Activated CD4-positive, alpha-beta T cell treated with anti-CD3 and anti-CD28 coated beads for 36 hours (primary cell): ENCODE measurements at regions not wholly inside any gene's neighbourhood (a gene's known extent, or its start where the extent isn't known, plus 50 kb on each side); places are given as distances from the start of the nearest gene placed in this dataset.
A peak's percentile ranks its signal among the peaks of the same experiment; 100 is the strongest.
"Not testable (repeated sequence)": the region's sequence is repeated elsewhere in the genome, so short reads cannot be mapped to it uniquely, and the experiment has no call there.

Source experiments
- ATAC-seq: fragments of 200-7000 bp; cut with Tn5 transposase; one replicate; pipeline ENCODE4 v1.10.0; 2021; ENCODE audit warnings: mild to moderate bottlenecking, moderate library complexity
- CTCF ChIA-PET: fragments of 350-600 bp; sonication (Branson Sonifier 250); formaldehyde crosslinking; loops from one replicate; lab custom pipeline; 2021; ENCODE audit warnings: antibody characterized with exemption; lab: Charles Lee
- POLR2A ChIA-PET: fragments of 350-600 bp; sonication (Branson Sonifier 250); formaldehyde crosslinking; loops from one replicate; lab custom pipeline; 2021; ENCODE audit warnings: antibody characterized with exemption, inconsistent platforms; lab: Charles Lee
- DNase-seq: peaks from one replicate; pipeline ENCODE4 v3.0.0-alpha.2; 2020
- H3K27ac Mint-ChIP-seq: one replicate; pipeline ENCODE4 v1.8.0; 2021; ENCODE audit warnings: mixed read lengths
- H3K27me3 Mint-ChIP-seq: one replicate; pipeline ENCODE4 v1.8.0; 2021; ENCODE audit warnings: mixed read lengths
- H3K36me3 Mint-ChIP-seq: one replicate; pipeline ENCODE4 v1.8.0; 2021; ENCODE audit warnings: low read depth, mixed read lengths
- H3K4me1 Mint-ChIP-seq: one replicate; pipeline ENCODE4 v1.8.0; 2021; ENCODE audit warnings: mixed read lengths
- H3K4me3 Mint-ChIP-seq: one replicate; pipeline ENCODE4 v1.8.0; 2021; ENCODE audit warnings: mild to moderate bottlenecking, moderate library complexity, mixed read lengths
- H3K9me3 Mint-ChIP-seq: one replicate; pipeline ENCODE4 v1.8.0; 2021; ENCODE audit warnings: low read depth, mixed read lengths
- intact Hi-C, 2 experiments: fragments of 100-400 bp; cut with DNase I in 1 of 2; cut with micrococcal nuclease in 1 of 2; formaldehyde crosslinking; loops; one replicate each; pipeline versions ENCODE4 v1.14.2 to v1.15.1; 2022 to 2024; cut with DNase I, micrococcal nuclease

GRCh38 chr14:53620890-53621289 is 335.7 kb downstream of the BMP4 start:
- Mint-ChIP-seq H3K27me3 (peaks cover 2% of the 10 kb centered on the region), H3K27ac (no peak overlapping the region), H3K4me3 (no peak overlapping the region), H3K36me3 (no peaks in the 10 kb centered on the region), H3K9me3 (no peaks in the 10 kb centered on the region), H3K4me1 (no peaks in the 10 kb centered on the region)
- POLR2A ChIA-PET: no interaction called here
- CTCF ChIA-PET: no interaction called here
- ATAC-seq (no peak), DNase-seq (no peak)
- intact Hi-C loops: no loop called here

- no peaks in the 10 kb centered on the region for H3K36me3 Mint-ChIP-seq
- no peaks in the 10 kb centered on the region for H3K4me1 Mint-ChIP-seq
- ChIA-PET CTCF (no interaction called here), POLR2A (no interaction called here)
- H3K9me3 Mint-ChIP-seq: no peaks in the 10 kb centered on the region
- H3K27me3 Mint-ChIP-seq: peaks cover 2% of the 10 kb centered on the region
- intact Hi-C loops: no loop called here
- no peak overlapping the region for H3K27ac Mint-ChIP-seq
- ATAC-seq (no peak), DNase-seq (no peak)
- no peak overlapping the region for H3K4me3 Mint-ChIP-seq
These were observed 336.3 kb downstream of the BMP4 start for GRCh38 chr14:53620317-53620716.

GRCh38 chr14:53619691-53620231 is 336.9 kb downstream of the BMP4 start:
- H3K36me3 Mint-ChIP-seq: no peaks in the 10 kb centered on the region
- DNase-seq (no peak), ATAC-seq (no peak)
- ChIA-PET CTCF (interaction anchor here (0.7 kb wide), 1 partner anchor 524 kb away, joined by 3 read pairs; no protein-coding TSS in a partner anchor), POLR2A (no interaction called here)
- H3K9me3 Mint-ChIP-seq: no peaks in the 10 kb centered on the region
- no peaks in the 10 kb centered on the region for H3K4me1 Mint-ChIP-seq
- H3K27me3 Mint-ChIP-seq: peaks cover 2% of the 10 kb centered on the region
- no peak overlapping the region for H3K27ac Mint-ChIP-seq
- intact Hi-C loops: no loop called here
- no peak overlapping the region for H3K4me3 Mint-ChIP-seq

GRCh38 chr14:53616536-53616935 is 340.1 kb downstream of the BMP4 start:
- ATAC-seq, H3K4me3 Mint-ChIP-seq, DNase-seq, H3K36me3 Mint-ChIP-seq, intact Hi-C loops, H3K4me1 Mint-ChIP-seq, H3K9me3 Mint-ChIP-seq, H3K27ac Mint-ChIP-seq, POLR2A ChIA-PET, H3K27me3 Mint-ChIP-seq: not testable (repeated sequence)
- CTCF ChIA-PET: interaction anchor here (0.6 kb wide), 1 partner anchor 292 kb away, joined by 4 read pairs; no protein-coding TSS in a partner anchor

- ChIA-PET CTCF (no interaction called here), POLR2A (no interaction called here)
- no peak overlapping the region for H3K27ac Mint-ChIP-seq
- intact Hi-C loops: no loop called here
- no peaks in the 10 kb centered on the region for H3K4me1 Mint-ChIP-seq
- ATAC-seq (no peak), DNase-seq (no peak)
- no peaks in the 10 kb centered on the region for H3K9me3 Mint-ChIP-seq
- no peak overlapping the region for H3K4me3 Mint-ChIP-seq
- no peaks in the 10 kb centered on the region for H3K36me3 Mint-ChIP-seq
- peaks cover 2% of the 10 kb centered on the region for H3K27me3 Mint-ChIP-seq
These were observed 341.4 kb downstream of the BMP4 start for GRCh38 chr14:53615252-53615651.

- intact Hi-C loops: no loop called here
- Mint-ChIP-seq H3K27me3 (peaks cover 2% of the 10 kb centered on the region), H3K27ac (peak overlapping the region; percentile 12), H3K9me3 (no peaks in the 10 kb centered on the region), H3K4me3 (no peak overlapping the region), H3K36me3 (no peaks in the 10 kb centered on the region), H3K4me1 (no peaks in the 10 kb centered on the region)
- POLR2A ChIA-PET: no interaction called here
- peak; percentile 44 for ATAC-seq
- CTCF ChIA-PET: interaction anchor here (0.7 kb wide), 1 partner anchor 313 kb away, joined by 3 read pairs; no protein-coding TSS in a partner anchor
- peak; percentile 4 for DNase-seq
These were observed 343.0 kb downstream of the BMP4 start for GRCh38 chr14:53613404-53614253.

GRCh38 chr14:53610947-53611346 is 345.7 kb downstream of the BMP4 start:
- H3K4me1 Mint-ChIP-seq: no peaks in the 10 kb centered on the region
- POLR2A ChIA-PET: no interaction called here
- ATAC-seq (no peak), DNase-seq (no peak)
- no peaks in the 10 kb centered on the region for H3K9me3 Mint-ChIP-seq
- no peak overlapping the region for H3K27ac Mint-ChIP-seq
- H3K4me3 Mint-ChIP-seq: no peak overlapping the region
- intact Hi-C loops: no loop called here
- H3K27me3 Mint-ChIP-seq: no peaks in the 10 kb centered on the region
- CTCF ChIA-PET: no interaction called here
- H3K36me3 Mint-ChIP-seq: no peaks in the 10 kb centered on the region

GRCh38 chr14:53609009-53609408 is 347.6 kb downstream of the BMP4 start:
- no peak for ATAC-seq
- POLR2A ChIA-PET: no interaction called here
- CTCF ChIA-PET: interaction anchor here (0.7 to 1.1 kb wide), 2 partner anchors 12 to 700 kb away, joined by 3 read pairs; no protein-coding TSS in a partner anchor

GRCh38 chr14:53608369-53608768 is 348.3 kb downstream of the BMP4 start:
- POLR2A ChIA-PET: no interaction called here
- no peak overlapping the region for H3K27ac Mint-ChIP-seq
- H3K4me3 Mint-ChIP-seq: no peak overlapping the region
- no peaks in the 10 kb centered on the region for H3K27me3 Mint-ChIP-seq
- ATAC-seq (no peak), DNase-seq (no peak)
- H3K4me1 Mint-ChIP-seq: no peaks in the 10 kb centered on the region
- intact Hi-C loops: no loop called here
- no peaks in the 10 kb centered on the region for H3K36me3 Mint-ChIP-seq
- CTCF ChIA-PET: interaction anchor here (1.1 kb wide), 1 partner anchor 11 kb away, joined by 3 read pairs; no protein-coding TSS in a partner anchor
- H3K9me3 Mint-ChIP-seq: no peaks in the 10 kb centered on the region

More at GRCh38 chr14:53609009-53609408, 347.6 kb downstream of the BMP4 start:
- Mint-ChIP-seq H3K27me3 (no peaks in the 10 kb centered on the region), H3K4me3 (no peak overlapping the region), H3K27ac (no peak overlapping the region), H3K36me3 (no peaks in the 10 kb centered on the region), H3K4me1 (no peaks in the 10 kb centered on the region), H3K9me3 (no peaks in the 10 kb centered on the region)
- DNase-seq: no peak
- intact Hi-C loops: no loop called here

GRCh38 chr14:53606203-53606602 is 350.4 kb downstream of the BMP4 start:
- intact Hi-C loops: no loop called here
- ATAC-seq: no peak

GRCh38 chr14:53605562-53605961 is 351.1 kb downstream of the BMP4 start:
- ATAC-seq (no peak), DNase-seq (no peak)
- ChIA-PET CTCF (no interaction called here), POLR2A (interaction anchor here (0.6 kb wide), 1 partner anchor 104 kb away, joined by 3 read pairs; no protein-coding TSS in a partner anchor)
- Mint-ChIP-seq H3K4me3 (no peak overlapping the region), H3K9me3 (no peaks in the 10 kb centered on the region), H3K27ac (no peak overlapping the region), H3K4me1 (no peaks in the 10 kb centered on the region), H3K27me3 (no peaks in the 10 kb centered on the region), H3K36me3 (no peaks in the 10 kb centered on the region)
- intact Hi-C loops: no loop called here

More at GRCh38 chr14:53606203-53606602, 350.4 kb downstream of the BMP4 start:
- no peaks in the 10 kb centered on the region for H3K36me3 Mint-ChIP-seq
- DNase-seq: no peak
- ChIA-PET CTCF (no interaction called here), POLR2A (interaction anchor here (0.6 kb wide), 1 partner anchor 105 kb away, joined by 3 read pairs; no protein-coding TSS in a partner anchor)
- no peak overlapping the region for H3K4me3 Mint-ChIP-seq
- H3K4me1 Mint-ChIP-seq: no peaks in the 10 kb centered on the region
- no peak overlapping the region for H3K27ac Mint-ChIP-seq
- no peaks in the 10 kb centered on the region for H3K27me3 Mint-ChIP-seq
- no peaks in the 10 kb centered on the region for H3K9me3 Mint-ChIP-seq

GRCh38 chr14:53603994-53604393 is 352.6 kb downstream of the BMP4 start:
- no peaks in the 10 kb centered on the region for H3K27me3 Mint-ChIP-seq
- no peaks in the 10 kb centered on the region for H3K36me3 Mint-ChIP-seq
- CTCF ChIA-PET: no interaction called here
- H3K4me1 Mint-ChIP-seq: no peaks in the 10 kb centered on the region
- H3K27ac Mint-ChIP-seq: no peak overlapping the region
- DNase-seq (no peak), ATAC-seq (no peak)
- intact Hi-C loops: no loop called here
- H3K9me3 Mint-ChIP-seq: no peaks in the 10 kb centered on the region
- POLR2A ChIA-PET: no interaction called here
- no peak overlapping the region for H3K4me3 Mint-ChIP-seq
